HUES64 (cell line): ENCODE measurements at regions not wholly inside any gene's neighbourhood (a gene's known extent, or its start where the extent isn't known, plus 50 kb on each side); places are given as distances from the start of the nearest gene placed in this dataset.
"Not testable (repeated sequence)": the region's sequence is repeated elsewhere in the genome, so short reads cannot be mapped to it uniquely, and the experiment has no call there.

Experiments
- H3K27ac ChIP-seq: 2 replicates; pipeline ENCODE4 v1.7.0; 2013; ENCODE audit warnings: low read depth, low read length, inconsistent platforms
- H3K27me3 ChIP-seq: 2 replicates; pipeline ENCODE4 v1.6.1; 2013; ENCODE audit warnings: mild to moderate bottlenecking, low read length; ENCODE audit not compliant: insufficient read depth
- H3K36me3 ChIP-seq: 2 replicates; pipeline ENCODE4 v1.6.1; 2013; ENCODE audit warnings: mild to moderate bottlenecking, low read length; ENCODE audit not compliant: insufficient read depth
- H3K4me1 ChIP-seq: 2 replicates; pipeline ENCODE4 v1.6.1; 2013; ENCODE audit warnings: mild to moderate bottlenecking, low read length, moderate library complexity; ENCODE audit not compliant: insufficient read depth
- H3K4me3 ChIP-seq: 2 replicates; pipeline ENCODE4 v1.5.1; 2013; ENCODE audit warnings: mild to moderate bottlenecking, low read length, moderate library complexity
- H3K9ac ChIP-seq: 2 replicates; pipeline ENCODE4 v1.6.1; 2013; ENCODE audit warnings: mild to moderate bottlenecking, low read depth, low read length
- H3K9me3 ChIP-seq: 2 replicates; pipeline ENCODE4 v1.6.1; 2013; ENCODE audit warnings: low read depth, low read length; ENCODE audit not compliant: insufficient read depth
- WGBS: fragments of 150-250, 120-280 bp; methylation state at CpG from one replicate; pipeline ENCODE4 v1.1.7; 2013; ENCODE audit warnings: missing lambda C conversion rate; 5-methylcytosine and 5-hydroxymethylcytosine counted together

DNA sequence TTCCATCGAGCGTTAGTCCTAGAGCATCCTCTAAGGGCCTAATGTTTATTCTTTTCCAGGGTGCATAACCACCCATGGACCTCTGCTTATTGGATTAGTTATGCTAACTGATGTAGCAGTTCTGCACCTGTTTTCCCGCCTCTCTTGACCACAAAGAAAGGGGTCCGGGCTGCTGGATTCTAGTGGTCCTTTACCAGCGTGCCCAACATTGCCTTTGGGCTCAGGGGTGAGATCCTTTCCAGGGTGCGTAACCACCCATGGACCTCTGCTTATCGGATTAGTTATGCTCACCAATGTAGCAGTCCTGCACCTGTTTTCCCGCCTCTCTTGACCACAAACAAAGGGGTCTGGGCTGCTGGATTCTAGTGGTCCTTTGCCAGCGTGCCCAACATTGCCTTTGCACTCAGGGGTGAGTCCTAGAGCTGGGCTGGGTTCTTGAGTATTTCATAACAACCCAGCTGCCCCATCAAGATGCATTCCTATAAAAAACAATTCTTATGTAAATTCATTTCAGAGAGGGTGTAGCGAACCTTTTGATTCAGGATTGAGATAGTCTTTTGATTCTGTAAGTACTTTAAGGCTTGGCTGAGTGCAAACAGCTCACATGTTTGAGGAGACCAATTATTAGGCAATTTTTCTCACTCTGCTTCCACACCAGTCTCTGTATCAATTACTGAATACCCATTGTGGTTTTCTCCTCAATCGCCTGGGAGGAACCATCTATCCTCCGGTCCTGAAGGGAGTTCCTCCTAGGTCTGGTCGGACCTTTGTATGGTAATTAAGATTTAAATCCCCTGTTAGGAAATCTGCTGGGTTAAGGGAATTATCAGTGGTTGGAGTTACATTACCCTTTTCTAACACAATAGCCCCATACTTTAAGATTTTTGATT is 253.0 kb upstream of the CNR1 start:
- H3K9me3 ChIP-seq, H3K27me3 ChIP-seq, H3K4me3 ChIP-seq, H3K36me3 ChIP-seq, H3K4me1 ChIP-seq, H3K27ac ChIP-seq, H3K9ac ChIP-seq: not testable (repeated sequence)
- 96% methylated on average over 12 of the region's 13 CpGs for WGBS

DNA sequence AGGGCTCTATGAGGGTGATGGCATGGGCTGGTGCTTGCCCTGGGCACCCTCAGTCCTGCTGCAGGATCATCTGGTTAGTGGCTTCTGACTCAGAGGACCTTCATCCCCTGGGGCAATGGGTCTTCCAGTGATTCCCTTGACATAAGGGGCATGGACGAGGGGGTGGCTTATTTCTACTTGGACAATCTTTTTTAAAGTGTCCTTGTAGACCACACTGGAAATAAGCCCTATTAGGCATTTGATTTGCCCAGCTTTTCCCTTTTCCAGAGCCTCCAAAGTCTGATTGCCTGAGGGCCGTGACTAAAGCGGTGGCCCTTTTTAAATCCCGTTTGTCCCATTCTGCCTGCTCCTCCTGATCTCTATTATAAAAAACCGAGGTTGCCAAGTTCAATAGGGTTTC is 251.2 kb upstream of the CNR1 start:
- H3K36me3 ChIP-seq, H3K4me1 ChIP-seq, H3K27me3 ChIP-seq, H3K4me3 ChIP-seq, H3K27ac ChIP-seq, H3K9me3 ChIP-seq, H3K9ac ChIP-seq: not testable (repeated sequence)
- 94% methylated on average over 5 of the region's 5 CpGs for WGBS

DNA sequence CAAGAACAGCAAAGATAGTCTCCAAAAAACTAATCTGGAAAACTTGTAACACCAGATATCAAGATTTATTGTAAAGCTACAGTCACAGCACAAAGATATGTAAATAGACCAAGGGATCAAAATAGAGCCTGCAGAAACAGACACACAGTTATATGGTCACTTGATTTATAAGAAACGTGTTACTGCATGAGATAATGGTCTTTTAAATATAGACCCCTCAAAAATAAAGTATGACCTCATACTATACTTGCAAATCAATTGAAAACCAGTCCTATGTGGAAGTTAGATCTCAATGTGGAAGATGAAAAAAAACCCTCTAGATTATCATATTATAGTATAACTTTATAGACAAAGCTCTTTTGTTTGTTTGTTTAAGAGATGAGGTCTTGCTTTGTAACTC is 247.3 kb upstream of the CNR1 start:
- Histone ChIP-seq H3K4me3 (no peak overlapping the region), H3K9ac (no peak overlapping the region), H3K27ac (no peak overlapping the region), H3K9me3 (no peaks in the 10 kb centered on the region), H3K36me3 (no peaks in the 10 kb centered on the region), H3K4me1 (no peaks in the 10 kb centered on the region), H3K27me3 (no peaks in the 10 kb centered on the region)
- WGBS: no CpG with 5 or more reads among the region's 1 CpG

DNA sequence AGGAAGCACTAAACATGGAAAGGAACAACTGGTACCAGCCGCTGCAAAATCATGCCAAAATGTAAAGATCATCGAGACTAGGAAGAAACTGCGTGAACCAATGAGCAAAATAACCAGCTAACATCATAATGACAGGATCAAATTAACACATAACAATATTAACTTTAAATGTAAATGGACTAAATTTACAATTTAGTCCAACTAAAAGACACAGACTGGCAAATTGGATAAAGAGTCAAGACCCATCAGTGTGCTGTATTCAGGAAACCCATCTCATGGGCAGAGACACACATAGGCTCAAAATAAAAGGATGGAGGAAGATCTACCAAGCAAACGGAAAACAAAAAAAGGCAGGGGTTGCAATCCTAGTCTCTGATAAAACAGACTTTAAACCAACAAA is 242.2 kb upstream of the CNR1 start:
- H3K36me3 ChIP-seq, H3K9me3 ChIP-seq, H3K4me3 ChIP-seq, H3K4me1 ChIP-seq, H3K9ac ChIP-seq, H3K27me3 ChIP-seq, H3K27ac ChIP-seq: not testable (repeated sequence)
- 98% methylated on average over 3 of the region's 4 CpGs for WGBS

DNA sequence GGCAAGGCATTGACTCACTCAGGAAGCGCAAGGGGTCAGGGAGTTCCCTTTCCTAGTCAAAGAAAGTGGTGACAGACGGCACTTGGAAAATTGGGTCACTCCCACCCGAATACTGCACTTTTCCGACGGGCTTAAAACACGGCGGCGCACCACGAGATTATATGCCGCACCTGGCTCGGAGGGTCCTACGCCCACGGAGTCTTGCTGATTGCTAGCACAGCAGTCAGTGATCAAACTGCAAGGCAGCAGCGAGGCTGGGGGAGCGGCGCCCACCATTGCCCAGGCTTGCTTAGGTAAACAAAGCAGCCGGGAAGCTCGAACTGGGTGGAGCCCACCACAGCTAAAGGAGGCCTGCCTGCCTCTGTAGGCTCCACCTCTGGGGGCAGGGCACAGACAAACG is 240.5 kb upstream of the CNR1 start:
- not testable (repeated sequence) for H3K4me1 ChIP-seq, H3K27me3 ChIP-seq, H3K36me3 ChIP-seq, H3K9me3 ChIP-seq, H3K27ac ChIP-seq
- peak overlapping the region; percentile 55; the same call in 1 of the 2 replicates for H3K9ac ChIP-seq
- H3K4me3 ChIP-seq: peak overlapping the region; percentile 54
- 25% methylated on average over 19 of the region's 19 CpGs for WGBS

DNA sequence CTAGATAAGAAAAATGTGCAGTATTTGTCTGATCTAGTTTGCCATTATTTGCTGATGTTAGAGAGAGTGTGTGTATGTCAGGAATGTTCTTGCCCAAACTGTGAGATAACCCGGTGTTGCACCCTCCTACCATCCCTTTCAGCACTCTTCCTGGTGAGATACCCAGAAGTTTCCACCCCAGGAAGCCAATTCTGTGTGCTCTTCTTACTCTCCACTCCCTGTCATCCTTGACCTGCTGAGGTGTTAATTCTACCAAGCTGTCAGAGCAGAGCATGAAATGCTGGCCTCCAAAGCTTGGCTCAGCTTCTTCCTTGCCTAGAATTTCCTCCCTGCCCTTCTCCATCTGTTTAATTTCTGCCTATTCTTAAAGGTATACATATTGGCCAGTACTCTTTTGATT is 237.3 kb upstream of the CNR1 start:
- Histone ChIP-seq H3K27me3 (no peaks in the 10 kb centered on the region), H3K4me1 (no peaks in the 10 kb centered on the region), H3K9ac (no peak overlapping the region), H3K36me3 (no peaks in the 10 kb centered on the region), H3K9me3 (0 out of 2 replicates have a peak, but pooled peaks cover 3% of the 10 kb centered on the region), H3K4me3 (no peak overlapping the region), H3K27ac (no peak overlapping the region)
- 76% methylated on average over 1 of the region's 1 CpG for WGBS

DNA sequence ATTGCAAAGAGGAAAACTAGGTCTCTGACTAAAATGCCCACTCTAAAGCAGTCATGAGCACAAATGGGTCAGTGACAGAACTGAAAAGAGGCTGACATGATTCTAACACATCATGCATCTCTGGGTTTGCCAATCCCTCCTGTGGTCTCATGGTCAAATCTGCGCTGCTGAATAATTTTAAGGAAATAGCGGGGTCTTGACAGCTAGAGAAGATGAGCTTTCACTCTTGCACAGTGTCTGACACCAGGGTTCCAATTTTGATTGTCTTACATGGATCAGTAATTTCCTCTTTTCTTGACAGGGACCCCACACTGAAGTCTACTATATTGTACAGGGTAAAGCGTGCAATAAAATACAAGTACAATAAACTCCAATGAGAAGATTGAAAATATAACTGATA is 236.8 kb upstream of the CNR1 start:
- Histone ChIP-seq H3K4me3 (no peak overlapping the region), H3K27me3 (no peaks in the 10 kb centered on the region), H3K9me3 (0 out of 2 replicates have a peak, but pooled peaks cover 3% of the 10 kb centered on the region), H3K9ac (no peak overlapping the region), H3K36me3 (no peaks in the 10 kb centered on the region), H3K4me1 (no peaks in the 10 kb centered on the region), H3K27ac (no peak overlapping the region)
- WGBS: 97% methylated on average over 2 of the region's 3 CpGs

DNA sequence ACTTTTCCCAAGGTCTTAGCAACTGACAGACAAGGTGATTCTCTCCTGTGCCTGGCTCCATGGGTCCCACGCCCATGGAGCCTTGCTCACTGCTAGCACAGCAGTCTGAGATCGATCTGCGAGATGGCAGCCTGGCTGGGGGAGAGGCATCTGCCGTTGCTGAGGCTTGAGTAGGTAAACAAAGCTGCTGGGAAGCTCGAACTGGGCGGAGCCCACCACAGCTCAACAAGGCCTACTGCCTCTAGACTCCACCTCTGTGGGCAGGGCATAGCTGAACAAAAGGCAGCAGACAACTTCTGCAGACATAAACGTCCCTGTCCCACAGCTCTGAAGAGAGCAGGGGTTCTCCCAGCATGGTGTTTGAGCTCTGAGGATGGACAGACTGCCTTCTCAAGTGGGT is 224.9 kb upstream of the CNR1 start:
- not testable (repeated sequence) for H3K4me1 ChIP-seq, H3K27me3 ChIP-seq, H3K36me3 ChIP-seq, H3K4me3 ChIP-seq, H3K27ac ChIP-seq, H3K9me3 ChIP-seq, H3K9ac ChIP-seq
- WGBS: 92% methylated on average over 7 of the region's 7 CpGs

DNA sequence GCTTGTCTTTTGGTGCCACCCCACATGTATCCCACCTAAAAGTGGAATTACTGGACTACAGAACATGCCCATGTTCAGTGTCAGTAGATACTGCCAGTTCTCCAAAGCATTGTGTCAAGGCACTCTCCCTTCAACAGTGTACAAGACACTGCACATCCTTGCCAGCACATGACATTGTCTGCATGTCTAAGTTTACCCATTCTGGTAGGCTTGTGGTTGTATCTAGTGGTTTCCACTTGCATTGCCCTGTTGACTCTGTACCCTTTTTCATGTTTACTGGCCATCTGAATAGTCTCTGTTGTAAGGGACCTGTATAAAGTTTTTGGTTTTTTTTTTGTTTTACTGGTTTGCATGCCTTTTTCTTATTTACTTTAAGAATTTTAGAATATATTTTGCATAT is 222.4 kb upstream of the CNR1 start:
- Histone ChIP-seq H3K9ac (no peak overlapping the region), H3K27ac (no peak overlapping the region)

DNA sequence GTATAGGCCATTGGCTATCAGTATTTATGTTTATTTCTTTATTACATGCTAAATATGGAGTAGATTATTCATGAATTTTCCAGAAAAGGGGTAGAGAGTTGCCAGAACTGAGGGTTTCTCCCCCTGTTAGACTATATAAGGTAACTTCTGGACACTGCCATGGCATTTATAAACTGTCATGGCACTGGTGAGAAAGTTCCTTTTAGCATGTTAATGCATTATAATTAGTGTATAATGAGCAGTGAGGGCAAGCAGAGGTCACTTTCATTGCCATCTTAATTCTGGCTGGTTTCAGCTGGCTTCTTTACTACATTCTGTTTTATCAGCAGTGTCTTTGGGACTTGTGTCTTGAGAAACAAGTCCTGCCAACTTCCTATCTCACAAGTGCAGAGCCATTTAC is 220.0 kb upstream of the CNR1 start:
- Histone ChIP-seq H3K27ac (no peak overlapping the region), H3K27me3 (no peaks in the 10 kb centered on the region), H3K4me1 (peaks cover 10% of the 10 kb centered on the region), H3K9ac (no peak overlapping the region), H3K9me3 (no peaks in the 10 kb centered on the region), H3K36me3 (no peaks in the 10 kb centered on the region), H3K4me3 (no peak overlapping the region)

More for the DNA sequence above, 222.4 kb upstream of the CNR1 start:
- Histone ChIP-seq H3K4me3 (no peak overlapping the region), H3K9me3 (no peaks in the 10 kb centered on the region), H3K36me3 (no peaks in the 10 kb centered on the region), H3K27me3 (no peaks in the 10 kb centered on the region), H3K4me1 (no peaks in the 10 kb centered on the region)

DNA sequence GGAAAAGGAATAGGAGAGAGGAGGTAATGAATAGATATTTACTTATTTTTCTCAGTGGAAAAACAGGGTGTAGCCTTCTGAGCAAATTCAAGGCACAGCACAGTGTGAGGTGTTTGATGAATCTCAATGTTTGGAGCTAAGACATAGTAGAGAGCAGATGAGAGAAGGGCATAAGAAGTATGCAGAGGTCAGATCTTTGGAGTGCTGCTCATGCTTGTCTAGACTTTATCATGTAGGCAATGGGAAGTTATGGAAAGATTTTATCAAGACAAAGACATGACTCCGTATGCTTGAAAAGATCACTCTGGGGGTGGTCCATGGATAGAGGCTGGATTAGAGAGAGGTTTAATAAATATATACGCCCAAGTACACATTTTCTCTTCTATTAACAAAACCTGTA is 217.0 kb upstream of the CNR1 start:
- no peak overlapping the region for H3K9ac ChIP-seq
- H3K36me3 ChIP-seq: no peaks in the 10 kb centered on the region
- H3K27ac ChIP-seq: no peak overlapping the region
- H3K4me1 ChIP-seq: peaks cover 28% of the 10 kb centered on the region
- no peaks in the 10 kb centered on the region for H3K9me3 ChIP-seq
- WGBS: 100% methylated on average over 1 of the region's 2 CpGs
- H3K27me3 ChIP-seq: no peaks in the 10 kb centered on the region
- H3K4me3 ChIP-seq: no peak overlapping the region

DNA sequence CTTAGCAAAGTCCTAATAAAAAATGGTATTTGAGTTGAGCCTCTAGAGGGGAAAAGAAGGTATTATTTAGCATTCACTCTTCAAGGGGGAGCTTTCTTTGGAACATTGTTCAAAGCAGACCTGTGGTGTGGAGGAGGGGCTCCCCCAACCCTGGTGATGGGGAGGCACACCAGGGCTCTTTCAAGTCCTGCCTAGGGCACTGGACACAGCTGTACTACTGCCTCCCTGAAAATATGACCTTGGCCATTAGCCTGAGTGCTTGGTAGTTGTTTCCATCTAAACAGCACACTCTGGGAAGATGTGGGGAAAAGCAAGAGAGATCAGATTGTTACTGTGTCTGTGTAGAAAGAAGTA is 215.1 kb upstream of the CNR1 start:
- no peaks in the 10 kb centered on the region for H3K27me3 ChIP-seq
- no peaks in the 10 kb centered on the region for H3K9me3 ChIP-seq
- H3K9ac ChIP-seq: no peak overlapping the region
- no peaks in the 10 kb centered on the region for H3K36me3 ChIP-seq
- H3K27ac ChIP-seq: peak overlapping the region; percentile 72; the same call in 1 of the 2 replicates
- H3K4me3 ChIP-seq: no peak overlapping the region
- H3K4me1 ChIP-seq: peaks cover 28% of the 10 kb centered on the region
